Panc1 (cell line): ENCODE measurements at regions not wholly inside any gene's neighbourhood (a gene's known extent, or its start where the extent isn't known, plus 50 kb on each side); places are given as distances from the start of the nearest gene placed in this dataset.

Source experiments
- ATAC-seq: fragments of 200-7000 bp; cut with Tn5 transposase; 2 replicates; pipeline ENCODE4 v1.9.1; 2020; ENCODE audit warnings: mild to moderate bottlenecking, moderate library complexity
- BruUV-seq: library from RNA; stranded (reverse); fragments of 400-500 nt; replicated peaks from 2 replicates; lab custom pipeline; 2021; lab: Mats Ljungman, UMichigan
- CTCF ChIA-PET: fragments of 300-600 bp; sonication (Branson Sonifier 250); formaldehyde crosslinking; loops from one replicate; lab custom pipeline; 2022; ENCODE audit warnings: antibody characterized with exemption; lab: Charles Lee
- POLR2A ChIA-PET: fragments of 300-600 bp; sonication (Branson Sonifier 250); formaldehyde crosslinking; loops from one replicate; lab custom pipeline; 2022; ENCODE audit warnings: antibody characterized with exemption; lab: Charles Lee
- DNase-seq: peaks from one replicate; pipeline ENCODE4 v3.0.0-alpha.2; 2010; ENCODE audit warnings: low read depth, low spot score
- H3K27ac ChIP-seq: 2 replicates; pipeline ENCODE4 v1.5.1; 2011; ENCODE audit warnings: mild to moderate bottlenecking, low read length, inconsistent platforms
- H3K27me3 ChIP-seq: fragments of 200-500 bp; sonication (Bioruptor generic); 2 replicates; pipeline ENCODE4 v1.6.0; 2014; ENCODE audit warnings: low read length, inconsistent platforms; ENCODE audit not compliant: control insufficient read depth, insufficient read depth
- H3K36me3 ChIP-seq: fragments of 200-500 bp; sonication (Bioruptor generic); 2 replicates; pipeline ENCODE4 v1.5.1; 2014; ENCODE audit warnings: inconsistent platforms, mild to moderate bottlenecking, low read length, moderate library complexity; ENCODE audit not compliant: control insufficient read depth, insufficient read depth
- H3K4me1 ChIP-seq: 2 replicates; pipeline ENCODE4 v1.5.1; 2011; ENCODE audit warnings: inconsistent platforms, mild to moderate bottlenecking, low read length, moderate library complexity; ENCODE audit not compliant: control insufficient read depth, insufficient read depth
- H3K4me3 ChIP-seq, 2 experiments: 2 replicates each; pipeline ENCODE4 v1.5.1; 2011 to 2012; ENCODE audit warnings: low read depth in 2 of 2, low read length in 2 of 2, mild to moderate bottlenecking in 2 of 2, inconsistent platforms in 1 of 2, moderate library complexity in 1 of 2
- H3K9me3 ChIP-seq: fragments of 200-500 bp; sonication (Bioruptor generic); 2 replicates; pipeline ENCODE4 v1.5.1; 2014; ENCODE audit warnings: low read depth, mild to moderate bottlenecking, inconsistent platforms, low read length, moderate library complexity; ENCODE audit not compliant: control insufficient read depth, insufficient read depth
- CTCF ChIP-seq: fragments of 450-650 bp; IDR thresholded peaks from 2 replicates; pipeline ENCODE4 v1.5.1; 2017; ENCODE audit warnings: mild to moderate bottlenecking
- POLR2AphosphoS5 ChIP-seq: IDR thresholded peaks from 2 replicates; pipeline ENCODE4 v1.6.1; 2012; ENCODE audit warnings: mild to moderate bottlenecking, low read depth, low read length, moderate library complexity
- REST ChIP-seq, 2 experiments: IDR thresholded peaks; 2 replicates each; pipeline ENCODE4 v1.6.1; 2011 to 2012; ENCODE audit warnings: low read depth in 2 of 2, control low read depth in 1 of 2, low read length in 1 of 2, mild to moderate bottlenecking in 1 of 2, moderate library complexity in 1 of 2; ENCODE audit not compliant: insufficient read depth in 1 of 2
- SIN3A ChIP-seq: IDR thresholded peaks from 2 replicates; pipeline ENCODE4 v1.6.1; 2012; ENCODE audit warnings: low read depth, mild to moderate bottlenecking, low read length, moderate library complexity, borderline replicate concordance; ENCODE audit not compliant: insufficient read depth
- TCF7L2 ChIP-seq: IDR thresholded peaks from 2 replicates; pipeline ENCODE4 v1.6.1; 2011; ENCODE audit warnings: mild to moderate bottlenecking, low read depth, low read length, inconsistent platforms
- in situ Hi-C: cut with HindIII; loops from 2 replicates; pipeline ENCODE4 v1.10.0; 2016; ENCODE audit warnings: low sequenced_read_pairs, low pct_unique_long_range_greater_than_20kb
- intact Hi-C: fragments of 100-400 bp; cut with micrococcal nuclease; formaldehyde crosslinking; loops from one replicate; pipeline ENCODE4 v1.10.0; 2022; ENCODE audit not compliant: unreplicated experiment

- no peak overlapping the region for H3K4me3 ChIP-seq
- in situ Hi-C loops = no loop called here
- ChIA-PET POLR2A (no interaction called here), CTCF (no interaction called here)
- DNase-seq (no peak), ATAC-seq (no peak)
- H3K27me3 ChIP-seq = 0 out of 2 replicates have a peak, but pooled peaks cover 2% of the 10 kb centered on the region
- TF ChIP-seq TCF7L2 (no peak), POLR2AphosphoS5 (no peak), REST (IDR thresholded peaks at IDR 0.05; ENCODE audit: insufficient read depth in 1 of 2, low read depth in 2 of 2, low read length in 1 of 2) (no peak), SIN3A (no peak), CTCF (no peak)
- no peaks in the 10 kb centered on the region for H3K4me1 ChIP-seq
- H3K36me3 ChIP-seq = no peaks in the 10 kb centered on the region
- no peak overlapping the region for H3K27ac ChIP-seq
- BruUV-seq = no TSS peak
- no peaks in the 10 kb centered on the region for H3K9me3 ChIP-seq
- intact Hi-C loops = no loop called here
Measured at GRCh38 chr15:93233710-93234109, 144.7 kb upstream of the RGMA start.

- no peaks in the 10 kb centered on the region for H3K4me1 ChIP-seq
- no TSS peak for BruUV-seq
- in situ Hi-C loops = no loop called here
Measured at GRCh38 chr15:93232845-93233244, 143.8 kb upstream of the RGMA start.

GRCh38 chr15:93231994-93232393 is 143.0 kb upstream of the RGMA start:
- ChIA-PET CTCF (no interaction called here), POLR2A (no interaction called here)
- in situ Hi-C loops (no loop called here), intact Hi-C loops (no loop called here)
- DNase-seq (no peak), ATAC-seq (no peak)
- H3K27ac ChIP-seq = no peak overlapping the region
- no peaks in the 10 kb centered on the region for H3K9me3 ChIP-seq
- BruUV-seq = no TSS peak
- H3K4me3 ChIP-seq = no peak overlapping the region
- TF ChIP-seq SIN3A = no peak
- H3K36me3 ChIP-seq = no peaks in the 10 kb centered on the region
- 0 out of 2 replicates have a peak, but pooled peaks cover 2% of the 10 kb centered on the region for H3K27me3 ChIP-seq
- no peaks in the 10 kb centered on the region for H3K4me1 ChIP-seq

More at GRCh38 chr15:93232845-93233244, 143.8 kb upstream of the RGMA start:
- no peaks in the 10 kb centered on the region for H3K9me3 ChIP-seq
- intact Hi-C loops = no loop called here
- H3K4me3 ChIP-seq = no peak overlapping the region
- DNase-seq (no peak), ATAC-seq (no peak)
- 0 out of 2 replicates have a peak, but pooled peaks cover 2% of the 10 kb centered on the region for H3K27me3 ChIP-seq
- CTCF ChIA-PET = no interaction called here
- POLR2A ChIA-PET = no interaction called here
- no peaks in the 10 kb centered on the region for H3K36me3 ChIP-seq
- H3K27ac ChIP-seq = no peak overlapping the region
- no peak for TF ChIP-seq TCF7L2
